ENCODE measurements at regions not wholly inside any gene's neighbourhood (a gene's known extent, or its start where the extent isn't known, plus 50 kb on each side); places are given as distances from the start of the nearest gene placed in this dataset.

- no peak for DNase-seq
- Histone ChIP-seq H3K36me3 (no peaks in the 10 kb centered on the region), H3K4me3 (no peak overlapping the region), H3K9me3 (no peaks in the 10 kb centered on the region), H3K27ac (no peak overlapping the region), H3K27me3 (no peaks in the 10 kb centered on the region), H3K4me1 (no peaks in the 10 kb centered on the region)
- WGBS, 2 donors (ENCODE audit: low coverage in 1 of 2), result 69 to 86% methylated on average over 1 of the region's 1 CpG
- no peak for TF ChIP-seq POLR2A (IDR thresholded peaks at IDR 0.05)
- no peak for TF ChIP-seq CTCF (IDR thresholded peaks at IDR 0.05)
- TF ChIP-seq EP300 (IDR thresholded peaks at IDR 0.05; ENCODE audit: low read depth), result no peak
- no peak for TF ChIP-seq POLR2AphosphoS5 (IDR thresholded peaks at IDR 0.05)
- in situ Hi-C loops (cut with MboI; ENCODE audit: low pct_ligation_motif_present in 1 of 4, low pct_unique_long_range_greater_than_20kb in 1 of 4, low sequenced_read_pairs in 3 of 4) (no loop called here), intact Hi-C loops (cut with DNase I; ENCODE audit: low total_unique reads) (no loop called here)
Observed at GRCh38 chr6:134421501-134421900, 103.6 kb upstream of the SGK1 start.

- TF ChIP-seq POLR2A (IDR thresholded peaks at IDR 0.05), result no peak
- TF ChIP-seq CTCF (IDR thresholded peaks at IDR 0.05), result no peak
- no peak for TF ChIP-seq EP300 (IDR thresholded peaks at IDR 0.05; ENCODE audit: low read depth)
- no peak for TF ChIP-seq POLR2AphosphoS5 (IDR thresholded peaks at IDR 0.05)
- Histone ChIP-seq H3K4me3 (no peak overlapping the region), H3K9me3 (no peaks in the 10 kb centered on the region), H3K36me3 (no peaks in the 10 kb centered on the region), H3K27ac (no peak overlapping the region), H3K4me1 (peaks cover 0 to 1% (median 0%) of the 10 kb centered on the region in 4 donors), H3K27me3 (no peaks in the 10 kb centered on the region)
- WGBS, 2 donors (ENCODE audit: low coverage in 1 of 2), result 74 to 91% methylated on average over 2 to 3 of the region's 3 CpGs
- intact Hi-C loops (cut with DNase I; ENCODE audit: low total_unique reads) (no loop called here), in situ Hi-C loops (cut with MboI; ENCODE audit: low pct_ligation_motif_present in 1 of 4, low pct_unique_long_range_greater_than_20kb in 1 of 4, low sequenced_read_pairs in 3 of 4) (no loop called here)
- no peak for DNase-seq
Observed at GRCh38 chr6:134420614-134421181, 102.8 kb upstream of the SGK1 start.

- peaks cover 0 to 7% (median 0%) of the 10 kb centered on the region in 4 donors for H3K4me1 ChIP-seq
- H3K27ac ChIP-seq, result no peak overlapping the region
- WGBS, 2 donors (ENCODE audit: low coverage in 1 of 2), result 89 to 90% methylated on average over 5 to 7 of the region's 7 CpGs
- TF ChIP-seq POLR2A (IDR thresholded peaks at IDR 0.05), result no peak
- TF ChIP-seq POLR2AphosphoS5 (IDR thresholded peaks at IDR 0.05), result no peak
- in situ Hi-C loops (cut with MboI; ENCODE audit: low pct_ligation_motif_present in 1 of 4, low pct_unique_long_range_greater_than_20kb in 1 of 4, low sequenced_read_pairs in 3 of 4) (no loop called here), intact Hi-C loops (cut with DNase I; ENCODE audit: low total_unique reads) (no loop called here)
- H3K36me3 ChIP-seq, result no peaks in the 10 kb centered on the region
- H3K27me3 ChIP-seq, result no peaks in the 10 kb centered on the region
- no peak overlapping the region for H3K4me3 ChIP-seq
- H3K9me3 ChIP-seq, result no peaks in the 10 kb centered on the region
- DNase-seq, result no peak
Observed at GRCh38 chr6:134419716-134420115, 101.8 kb upstream of the SGK1 start.

GRCh38 chr6:134416418-134417154 lies 98.7 kb upstream of the SGK1 start:
- Histone ChIP-seq H3K4me3 (no peak overlapping the region), H3K4me1 (peaks cover 0 to 7% (median 0%) of the 10 kb centered on the region in 4 donors), H3K27ac (no peak overlapping the region), H3K36me3 (no peaks in the 10 kb centered on the region), H3K9me3 (no peaks in the 10 kb centered on the region), H3K27me3 (no peaks in the 10 kb centered on the region)
- DNase-seq, result no peak
- in situ Hi-C loops (cut with MboI; ENCODE audit: low pct_ligation_motif_present in 1 of 4, low pct_unique_long_range_greater_than_20kb in 1 of 4, low sequenced_read_pairs in 3 of 4), result no loop called here
- no peak for TF ChIP-seq POLR2AphosphoS5 (IDR thresholded peaks at IDR 0.05)
- no peak for TF ChIP-seq CTCF (IDR thresholded peaks at IDR 0.05)
- no peak for TF ChIP-seq EP300 (IDR thresholded peaks at IDR 0.05; ENCODE audit: low read depth)
- no peak for TF ChIP-seq POLR2A (IDR thresholded peaks at IDR 0.05)
- intact Hi-C loops (cut with DNase I; ENCODE audit: low total_unique reads), result no loop called here
- 78 to 85% methylated on average over 7 to 10 of the region's 10 CpGs for WGBS, 2 donors (ENCODE audit: low coverage in 1 of 2)

Measured in transverse colon (tissue), 4 donors.